Esophagus muscularis mucosa (tissue), 3 donors: ENCODE measurements at regions not wholly inside any gene's neighbourhood (a gene's known extent, or its start where the extent isn't known, plus 50 kb on each side); places are given as distances from the start of the nearest gene placed in this dataset.

Source experiments
- POLR2AphosphoS5 ChIP-seq, 2 donors: sonication (generic); formaldehyde crosslinking; IDR thresholded peaks; one replicate each; pipeline ENCODE4 v1.6.1; 2017; ENCODE audit warnings: antibody characterized with exemption in 2 of 2
- TF ChIP-seq, protein P1 (sequence below), 3 experiments: fragments of 200-600 bp in 2 of 3; fragments of 450-650 bp in 1 of 3; sonication (generic) in 2 of 3; IDR thresholded peaks; one replicate each; pipeline ENCODE4 v1.5.1; 2017 to 2019; ENCODE audit warnings: antibody characterized with exemption in 3 of 3, mild to moderate bottlenecking in 2 of 3, moderate library complexity in 1 of 3

DNA sequence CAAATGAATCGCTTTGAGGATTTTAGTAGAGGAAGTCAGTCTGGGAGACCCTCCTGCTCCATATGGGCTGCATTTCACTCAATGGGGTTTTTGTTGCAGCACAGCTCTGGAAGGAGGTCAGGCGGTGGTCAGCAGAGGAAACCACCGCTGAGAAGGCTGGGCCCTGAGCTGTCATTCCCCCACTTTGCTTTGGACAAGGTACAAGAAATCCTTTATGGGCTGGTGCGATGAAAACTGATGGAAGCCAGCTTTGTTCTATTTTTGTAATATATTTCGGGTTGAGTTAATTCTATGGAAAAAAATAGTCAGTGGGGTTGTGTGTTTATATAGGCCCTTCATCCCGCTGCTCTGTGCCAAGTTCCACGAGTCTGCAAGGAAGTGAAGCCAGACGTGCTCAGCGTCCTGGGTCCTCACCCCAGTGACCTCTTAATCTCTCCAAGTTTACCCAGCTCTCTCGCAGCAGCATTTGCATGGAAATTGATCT is 157.1 kb upstream of the TMC3 start:
- TF ChIP-seq POLR2AphosphoS5 (IDR thresholded peaks at IDR 0.05), result no peak
- TF ChIP-seq, protein P1, sequence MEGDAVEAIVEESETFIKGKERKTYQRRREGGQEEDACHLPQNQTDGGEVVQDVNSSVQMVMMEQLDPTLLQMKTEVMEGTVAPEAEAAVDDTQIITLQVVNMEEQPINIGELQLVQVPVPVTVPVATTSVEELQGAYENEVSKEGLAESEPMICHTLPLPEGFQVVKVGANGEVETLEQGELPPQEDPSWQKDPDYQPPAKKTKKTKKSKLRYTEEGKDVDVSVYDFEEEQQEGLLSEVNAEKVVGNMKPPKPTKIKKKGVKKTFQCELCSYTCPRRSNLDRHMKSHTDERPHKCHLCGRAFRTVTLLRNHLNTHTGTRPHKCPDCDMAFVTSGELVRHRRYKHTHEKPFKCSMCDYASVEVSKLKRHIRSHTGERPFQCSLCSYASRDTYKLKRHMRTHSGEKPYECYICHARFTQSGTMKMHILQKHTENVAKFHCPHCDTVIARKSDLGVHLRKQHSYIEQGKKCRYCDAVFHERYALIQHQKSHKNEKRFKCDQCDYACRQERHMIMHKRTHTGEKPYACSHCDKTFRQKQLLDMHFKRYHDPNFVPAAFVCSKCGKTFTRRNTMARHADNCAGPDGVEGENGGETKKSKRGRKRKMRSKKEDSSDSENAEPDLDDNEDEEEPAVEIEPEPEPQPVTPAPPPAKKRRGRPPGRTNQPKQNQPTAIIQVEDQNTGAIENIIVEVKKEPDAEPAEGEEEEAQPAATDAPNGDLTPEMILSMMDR (IDR thresholded peaks at IDR 0.05), result no peak
